HepG2 (cell line): ENCODE measurements at regions not wholly inside any gene's neighbourhood (a gene's known extent, or its start where the extent isn't known, plus 50 kb on each side); places are given as distances from the start of the nearest gene placed in this dataset.
A peak's percentile ranks its signal among the peaks of the same experiment; 100 is the strongest.

Experiments used
- ATAC-seq: fragments of 200-7000 bp; cut with Tn5 transposase; 3 replicates; pipeline ENCODE4 v1.9.1; 2020; ENCODE audit warnings: mild to moderate bottlenecking, moderate library complexity
- BruUV-seq: library from RNA; stranded (reverse); fragments of 400-500 nt; replicated peaks from 2 replicates; lab custom pipeline; 2021; lab: Mats Ljungman, UMichigan
- CTCF ChIA-PET: fragments of 300-600 bp; formaldehyde crosslinking; extraction: SDS; loops from one replicate; lab custom pipeline; 2021; ENCODE audit warnings: low total read pairs, inconsistent platforms, low intra/inter-chr PET ratio; lab: Yijun Ruan, JAX
- POLR2A ChIA-PET: fragments of 350-600 bp; sonication (Branson Sonifier 250); formaldehyde crosslinking; loops from one replicate; lab custom pipeline; 2020; ENCODE audit warnings: antibody characterized with exemption, inconsistent platforms; lab: Yijun Ruan, JAX
- DNase-seq: peaks from one replicate; pipeline ENCODE4 v3.0.0-alpha.2; 2015; ENCODE audit warnings: low spot score
- FAIRE-seq: peaks from 3 replicates; lab custom pipeline; 2011; peaks lifted over from hg19 to GRCh38; lab: Jason Lieb, UNC
- H2AFZ ChIP-seq: one replicate; pipeline ENCODE4 v1.6.1; 2011; ENCODE audit warnings: low read length, inconsistent platforms
- H3K27ac ChIP-seq: fragments of 300-600 bp; 3 replicates; pipeline ENCODE4 v1.8.0; 2011; ENCODE audit warnings: mixed run types, mild to moderate bottlenecking, mixed read lengths, low read length, inconsistent platforms; ENCODE audit not compliant: insufficient read depth; ENCODE audit errors: extremely low read length
- H3K27me3 ChIP-seq, 2 experiments: fragments of 200-600 bp in 1 of 2; 2 replicates in 1 of 2; 3 replicates in 1 of 2; pipeline versions ENCODE4 v1.6.0 to v1.8.0; 2011; ENCODE audit warnings: low read length in 2 of 2, mild to moderate bottlenecking in 2 of 2, moderate library complexity in 2 of 2, inconsistent platforms in 1 of 2; ENCODE audit not compliant: insufficient read depth in 2 of 2, control insufficient read depth in 1 of 2
- H3K36me3 ChIP-seq, 2 experiments: fragments of 200-600 bp in 1 of 2; replicated peaks in 1 of 2; 2 replicates in 1 of 2; 3 replicates in 1 of 2; pipeline versions ENCODE4 v1.5.1 to v1.8.0; 2011; ENCODE audit warnings: low read length in 2 of 2, inconsistent platforms in 1 of 2; ENCODE audit not compliant: insufficient read depth in 2 of 2, control insufficient read depth in 1 of 2
- H3K4me1 ChIP-seq: 2 replicates; pipeline ENCODE4 v1.5.1; 2012; ENCODE audit warnings: low read length, inconsistent platforms; ENCODE audit not compliant: insufficient read depth
- H3K4me2 ChIP-seq: 2 replicates; pipeline ENCODE4 v1.6.0; 2011; ENCODE audit warnings: low read depth, low read length, inconsistent platforms
- H3K4me3 ChIP-seq, 3 experiments: fragments of 200-600 bp in 1 of 3; sonication (generic), shearing (Covaris generic) in 1 of 3; replicated peaks in 1 of 3; 2 replicates each; pipeline ENCODE4 v1.5.1; 2011 to 2016; ENCODE audit warnings: low read length in 3 of 3, inconsistent platforms in 2 of 3, low read depth in 2 of 3, mild to moderate bottlenecking in 2 of 3, control low read depth in 1 of 3, mixed read lengths in 1 of 3; ENCODE audit not compliant: insufficient read depth in 1 of 3
- H3K79me2 ChIP-seq: one replicate; pipeline ENCODE4 v1.6.1; 2011; ENCODE audit warnings: low read length, inconsistent platforms; ENCODE audit not compliant: insufficient read depth
- H3K9ac ChIP-seq: 2 replicates; pipeline ENCODE4 v1.6.0; 2011; ENCODE audit warnings: mild to moderate bottlenecking, low read depth, low read length, inconsistent platforms; ENCODE audit not compliant: insufficient read depth
- H3K9me3 ChIP-seq: 2 replicates; pipeline ENCODE4 v1.5.1; 2012; ENCODE audit warnings: mild to moderate bottlenecking, low read length
- H4K20me1 ChIP-seq: 2 replicates; pipeline ENCODE4 v1.6.0; 2011; ENCODE audit warnings: inconsistent platforms, mild to moderate bottlenecking, low read length, moderate library complexity; ENCODE audit not compliant: insufficient read depth
- ATF7 ChIP-seq, 2 experiments: fragments of 450-650 bp in 1 of 2; sonication (generic) in 1 of 2; formaldehyde crosslinking in 1 of 2; IDR thresholded peaks; 2 replicates each; pipeline versions ENCODE4 v1.4.0 to v1.6.1; 2016 to 2020; ENCODE audit warnings: antibody characterized with exemption in 1 of 2, mild to moderate bottlenecking in 1 of 2, missing genetic modification reagents in 1 of 2
- CBX1 ChIP-seq: IDR thresholded peaks from one replicate; pipeline ENCODE4 v1.6.1; 2016; ENCODE audit warnings: antibody characterized with exemption, low read depth
- ETV5 ChIP-seq: IDR thresholded peaks from 2 replicates; pipeline ENCODE4 v1.6.1; 2018; ENCODE audit warnings: missing biosample characterization, missing genetic modification reagents, inconsistent platforms, borderline replicate concordance
- EZH2 ChIP-seq: conservative IDR thresholded peaks from 2 replicates; pipeline ENCODE4 v1.6.1; 2012; ENCODE audit warnings: mild to moderate bottlenecking, low read depth, low read length, moderate library complexity
- MEIS2 ChIP-seq: sonication (generic); formaldehyde crosslinking; IDR thresholded peaks from 2 replicates; pipeline ENCODE4 v1.9.0; 2021; ENCODE audit warnings: mild to moderate bottlenecking, missing genetic modification reagents
- NFIB ChIP-seq: sonication (generic); formaldehyde crosslinking; IDR thresholded peaks from 2 replicates; pipeline ENCODE4 v1.9.0; 2021; ENCODE audit warnings: missing genetic modification reagents, mild to moderate bottlenecking, borderline replicate concordance
- RBM22 ChIP-seq: fragments of 200-400 bp; formaldehyde crosslinking; optimal IDR thresholded peaks from 2 replicates; pipeline ENCODE3; 2017; ENCODE audit warnings: mild to moderate bottlenecking, low read length, moderate library complexity
- RORA ChIP-seq: sonication (generic); formaldehyde crosslinking; IDR thresholded peaks from 2 replicates; pipeline ENCODE4 v1.5.0; 2020; ENCODE audit warnings: mild to moderate bottlenecking, missing genetic modification reagents, moderate library complexity
- ZNF557 ChIP-seq: sonication (generic); formaldehyde crosslinking; IDR thresholded peaks from 2 replicates; pipeline ENCODE4 v1.4.0; 2020; ENCODE audit warnings: missing genetic modification reagents
- ZNF773 ChIP-seq: sonication (generic); formaldehyde crosslinking; IDR thresholded peaks from 2 replicates; pipeline ENCODE4 v1.4.0; 2020; ENCODE audit warnings: missing genetic modification reagents, borderline replicate concordance
- WGBS: methylation state at CpG from one replicate; pipeline ENCODE4 v1.1.6; 2017; ENCODE audit warnings: low lambda C conversion rate; 5-methylcytosine and 5-hydroxymethylcytosine counted together
- in situ Hi-C: cut with HindIII; loops from 2 replicates; pipeline ENCODE4 v1.10.0; 2017; ENCODE audit warnings: low pct_unique_long_range_greater_than_20kb; ENCODE audit not compliant: extremely low pct_ligation_motif_present
- intact Hi-C: fragments of 100-400 bp; cut with micrococcal nuclease; formaldehyde crosslinking; loops from one replicate; pipeline ENCODE4 v1.10.0; 2022; ENCODE audit not compliant: unreplicated experiment
- TF ChIP-seq, protein P1 (sequence below): sonication (generic); formaldehyde crosslinking; IDR thresholded peaks from 2 replicates; pipeline ENCODE4 v1.4.0; 2020; ENCODE audit warnings: missing genetic modification reagents
- TF ChIP-seq, protein P2 (sequence below): sonication (generic); formaldehyde crosslinking; IDR thresholded peaks from 2 replicates; pipeline ENCODE4 v1.8.0; 2022; ENCODE audit warnings: mild to moderate bottlenecking, missing genetic modification reagents, moderate library complexity

DNA sequence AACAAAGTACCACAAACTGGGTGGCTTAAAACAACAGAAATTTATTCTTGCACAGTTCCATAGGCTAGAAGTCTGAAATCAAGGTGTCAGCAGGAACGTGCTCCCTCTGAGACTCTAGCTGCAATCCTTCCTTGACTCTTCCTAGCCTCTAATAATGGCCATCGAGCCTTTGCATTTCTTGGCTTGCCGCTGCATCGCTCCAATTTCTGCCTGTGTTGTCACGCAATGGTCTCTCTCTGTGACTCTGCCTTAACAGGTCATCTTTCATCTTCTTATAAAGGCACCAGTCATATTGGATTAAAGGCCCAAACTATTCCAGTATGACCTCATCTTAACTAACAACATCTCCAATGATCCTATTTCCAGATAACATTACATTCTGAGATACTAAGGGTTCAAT lies 61.0 kb upstream of the FNDC3B start:
- H3K4me3 ChIP-seq = no peak overlapping the region
- TF ChIP-seq RBM22 = no peak
- TF ChIP-seq ATF7 (IDR thresholded peaks at IDR 0.05) = 0 out of 2 replicates have a peak, but pooled peaks have one; percentile 27
- no peak for TF ChIP-seq ATF7 (CRISPR knock-in tag; IDR thresholded peaks at IDR 0.05)
- DNase-seq = no peak
- intact Hi-C loops (no loop called here), in situ Hi-C loops (no loop called here)
- no peaks in the 10 kb centered on the region for H3K27me3 ChIP-seq
- peaks cover 28% of the 10 kb centered on the region for H3K4me1 ChIP-seq
- no peaks in the 10 kb centered on the region for H3K79me2 ChIP-seq
- no peak overlapping the region for H2AFZ ChIP-seq
- no TSS peak for BruUV-seq
- POLR2A ChIA-PET = no interaction called here
- no peaks in the 10 kb centered on the region for H3K36me3 ChIP-seq
- no peak overlapping the region for H3K27ac ChIP-seq
- CTCF ChIA-PET = no interaction called here
- H3K9ac ChIP-seq = no peak overlapping the region
- WGBS = 95% methylated on average over 5 of the region's 5 CpGs
- no peak for FAIRE-seq
- H4K20me1 ChIP-seq = no peaks in the 10 kb centered on the region
- ATAC-seq = no peak
- H3K4me2 ChIP-seq = no peak overlapping the region
- no peaks in the 10 kb centered on the region for H3K9me3 ChIP-seq

DNA sequence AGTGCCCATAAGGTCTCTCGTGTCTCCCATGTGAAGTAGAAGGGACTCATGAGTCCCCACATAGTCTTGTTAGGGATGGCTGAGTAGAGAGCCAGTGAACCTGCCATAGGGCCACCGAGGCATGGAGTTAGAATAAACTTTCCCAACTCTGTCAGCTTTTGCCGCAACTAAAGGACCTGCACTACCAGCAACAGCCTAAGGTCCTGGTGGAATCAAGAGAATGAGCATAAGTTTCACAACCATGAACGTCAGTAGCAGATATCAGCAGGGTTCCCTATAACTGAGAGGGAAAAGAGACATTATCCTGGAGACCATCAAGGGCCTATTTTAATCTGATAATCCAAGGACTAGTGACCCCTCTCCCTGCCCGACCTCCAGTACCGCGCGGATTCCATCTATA lies 60.3 kb upstream of the FNDC3B start:
- DNase-seq = no peak
- ChIA-PET CTCF (no interaction called here), POLR2A (no interaction called here)
- H2AFZ ChIP-seq = no peak overlapping the region
- H3K36me3 ChIP-seq = no peaks in the 10 kb centered on the region
- H3K9me3 ChIP-seq = no peaks in the 10 kb centered on the region
- H4K20me1 ChIP-seq = no peaks in the 10 kb centered on the region
- no TSS peak for BruUV-seq
- ATAC-seq = no peak
- no peak for FAIRE-seq
- no peak overlapping the region for H3K27ac ChIP-seq
- H3K27me3 ChIP-seq = no peaks in the 10 kb centered on the region
- 92% methylated on average over 8 of the region's 8 CpGs for WGBS
- no peak overlapping the region for H3K9ac ChIP-seq
- H3K79me2 ChIP-seq = no peaks in the 10 kb centered on the region
- in situ Hi-C loops (no loop called here), intact Hi-C loops (no loop called here)
- H3K4me2 ChIP-seq = no peak overlapping the region
- H3K4me3 ChIP-seq = no peak overlapping the region
- peaks cover 27% of the 10 kb centered on the region for H3K4me1 ChIP-seq
- TF ChIP-seq ZNF557 (no peak), EZH2 (no peak), ETV5 (no peak), ZNF773 (no peak), CBX1 (no peak), NFIB (CRISPR knock-in tag) (no peak), RORA (CRISPR knock-in tag) (no peak), MEIS2 (CRISPR knock-in tag) (no peak)
- TF ChIP-seq, protein P1, sequence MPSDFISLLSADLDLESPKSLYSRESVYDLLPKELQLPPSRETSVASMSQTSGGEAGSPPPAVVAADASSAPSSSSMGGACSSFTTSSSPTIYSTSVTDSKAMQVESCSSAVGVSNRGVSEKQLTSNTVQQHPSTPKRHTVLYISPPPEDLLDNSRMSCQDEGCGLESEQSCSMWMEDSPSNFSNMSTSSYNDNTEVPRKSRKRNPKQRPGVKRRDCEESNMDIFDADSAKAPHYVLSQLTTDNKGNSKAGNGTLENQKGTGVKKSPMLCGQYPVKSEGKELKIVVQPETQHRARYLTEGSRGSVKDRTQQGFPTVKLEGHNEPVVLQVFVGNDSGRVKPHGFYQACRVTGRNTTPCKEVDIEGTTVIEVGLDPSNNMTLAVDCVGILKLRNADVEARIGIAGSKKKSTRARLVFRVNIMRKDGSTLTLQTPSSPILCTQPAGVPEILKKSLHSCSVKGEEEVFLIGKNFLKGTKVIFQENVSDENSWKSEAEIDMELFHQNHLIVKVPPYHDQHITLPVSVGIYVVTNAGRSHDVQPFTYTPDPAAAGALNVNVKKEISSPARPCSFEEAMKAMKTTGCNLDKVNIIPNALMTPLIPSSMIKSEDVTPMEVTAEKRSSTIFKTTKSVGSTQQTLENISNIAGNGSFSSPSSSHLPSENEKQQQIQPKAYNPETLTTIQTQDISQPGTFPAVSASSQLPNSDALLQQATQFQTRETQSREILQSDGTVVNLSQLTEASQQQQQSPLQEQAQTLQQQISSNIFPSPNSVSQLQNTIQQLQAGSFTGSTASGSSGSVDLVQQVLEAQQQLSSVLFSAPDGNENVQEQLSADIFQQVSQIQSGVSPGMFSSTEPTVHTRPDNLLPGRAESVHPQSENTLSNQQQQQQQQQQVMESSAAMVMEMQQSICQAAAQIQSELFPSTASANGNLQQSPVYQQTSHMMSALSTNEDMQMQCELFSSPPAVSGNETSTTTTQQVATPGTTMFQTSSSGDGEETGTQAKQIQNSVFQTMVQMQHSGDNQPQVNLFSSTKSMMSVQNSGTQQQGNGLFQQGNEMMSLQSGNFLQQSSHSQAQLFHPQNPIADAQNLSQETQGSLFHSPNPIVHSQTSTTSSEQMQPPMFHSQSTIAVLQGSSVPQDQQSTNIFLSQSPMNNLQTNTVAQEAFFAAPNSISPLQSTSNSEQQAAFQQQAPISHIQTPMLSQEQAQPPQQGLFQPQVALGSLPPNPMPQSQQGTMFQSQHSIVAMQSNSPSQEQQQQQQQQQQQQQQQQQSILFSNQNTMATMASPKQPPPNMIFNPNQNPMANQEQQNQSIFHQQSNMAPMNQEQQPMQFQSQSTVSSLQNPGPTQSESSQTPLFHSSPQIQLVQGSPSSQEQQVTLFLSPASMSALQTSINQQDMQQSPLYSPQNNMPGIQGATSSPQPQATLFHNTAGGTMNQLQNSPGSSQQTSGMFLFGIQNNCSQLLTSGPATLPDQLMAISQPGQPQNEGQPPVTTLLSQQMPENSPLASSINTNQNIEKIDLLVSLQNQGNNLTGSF = no peak
- TF ChIP-seq, protein P2, sequence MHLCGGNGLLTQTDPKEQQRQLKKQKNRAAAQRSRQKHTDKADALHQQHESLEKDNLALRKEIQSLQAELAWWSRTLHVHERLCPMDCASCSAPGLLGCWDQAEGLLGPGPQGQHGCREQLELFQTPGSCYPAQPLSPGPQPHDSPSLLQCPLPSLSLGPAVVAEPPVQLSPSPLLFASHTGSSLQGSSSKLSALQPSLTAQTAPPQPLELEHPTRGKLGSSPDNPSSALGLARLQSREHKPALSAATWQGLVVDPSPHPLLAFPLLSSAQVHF = no peak
